ENCODE measurements at regions not wholly inside any gene's neighbourhood (a gene's known extent, or its start where the extent isn't known, plus 50 kb on each side); places are given as distances from the start of the nearest gene placed in this dataset.
A peak's percentile ranks its signal among the peaks of the same experiment; 100 is the strongest.

DNA sequence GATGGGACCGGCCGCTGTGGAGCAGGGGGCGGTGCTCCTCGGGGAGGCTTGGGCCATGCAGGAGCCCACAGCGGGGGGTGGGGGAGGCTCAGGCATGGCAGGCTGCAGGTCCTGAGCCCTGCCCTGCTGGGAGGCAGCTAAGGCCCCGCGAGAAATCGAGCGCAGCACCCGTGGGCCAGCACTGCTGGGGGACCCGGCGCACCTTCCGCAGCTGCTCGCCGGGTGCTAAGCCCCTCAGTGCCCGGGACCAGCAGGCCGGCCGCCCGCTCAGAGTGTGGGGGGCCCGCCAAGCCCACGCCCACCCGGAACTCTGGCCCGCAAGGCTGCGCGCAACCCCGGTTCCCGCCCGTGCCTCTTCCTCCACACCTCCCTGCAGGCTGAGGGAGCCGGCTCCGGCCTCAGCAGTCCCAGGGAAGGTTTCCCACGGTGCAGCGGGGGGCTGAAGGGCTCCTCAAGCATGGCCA, 131.5 kb downstream of the SNX18 start:
- TF ChIP-seq, protein P1, sequence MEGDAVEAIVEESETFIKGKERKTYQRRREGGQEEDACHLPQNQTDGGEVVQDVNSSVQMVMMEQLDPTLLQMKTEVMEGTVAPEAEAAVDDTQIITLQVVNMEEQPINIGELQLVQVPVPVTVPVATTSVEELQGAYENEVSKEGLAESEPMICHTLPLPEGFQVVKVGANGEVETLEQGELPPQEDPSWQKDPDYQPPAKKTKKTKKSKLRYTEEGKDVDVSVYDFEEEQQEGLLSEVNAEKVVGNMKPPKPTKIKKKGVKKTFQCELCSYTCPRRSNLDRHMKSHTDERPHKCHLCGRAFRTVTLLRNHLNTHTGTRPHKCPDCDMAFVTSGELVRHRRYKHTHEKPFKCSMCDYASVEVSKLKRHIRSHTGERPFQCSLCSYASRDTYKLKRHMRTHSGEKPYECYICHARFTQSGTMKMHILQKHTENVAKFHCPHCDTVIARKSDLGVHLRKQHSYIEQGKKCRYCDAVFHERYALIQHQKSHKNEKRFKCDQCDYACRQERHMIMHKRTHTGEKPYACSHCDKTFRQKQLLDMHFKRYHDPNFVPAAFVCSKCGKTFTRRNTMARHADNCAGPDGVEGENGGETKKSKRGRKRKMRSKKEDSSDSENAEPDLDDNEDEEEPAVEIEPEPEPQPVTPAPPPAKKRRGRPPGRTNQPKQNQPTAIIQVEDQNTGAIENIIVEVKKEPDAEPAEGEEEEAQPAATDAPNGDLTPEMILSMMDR (IDR thresholded peaks at IDR 0.05) = no peak
- H3K27me3 Mint-ChIP-seq (ENCODE audit: low read depth in 3 of 3) = peaks cover 0 to 2% (median 0%) of the 10 kb centered on the region in 3 donors
- no peaks in the 10 kb centered on the region for H3K9me3 ChIP-seq (replicated peaks in 1 of 2; ENCODE audit: control insufficient read depth in 1 of 2, insufficient read depth in 1 of 2, low read length in 2 of 2)
- H3K27ac ChIP-seq (ENCODE audit: low read depth in 1 of 2, low read length in 2 of 2) = peak overlapping the region in 1 of 2 donors; percentile 26
- no peak overlapping the region for H3K4me2 ChIP-seq (replicated peaks; ENCODE audit: extremely low read depth, low read length, poor library complexity, severe bottlenecking)
- peaks cover 2 to 9% of the 10 kb centered on the region in 2 donors for H3K36me3 Mint-ChIP-seq
- H3K27ac Mint-ChIP-seq = peak overlapping the region in 1 of 7 donors; percentile 64
- no peaks in the 10 kb centered on the region for H4K20me1 ChIP-seq (ENCODE audit: insufficient read depth, low read length)
- H3K9me3 Mint-ChIP-seq = peaks cover 0 to 4% (median 0%) of the 10 kb centered on the region in 7 donors
- whole genome bisulfite sequencing (ENCODE audit: insufficient coverage) = 96% methylated on average over 27 of the region's 32 CpGs
- no peaks in the 10 kb centered on the region for H3K79me2 ChIP-seq (ENCODE audit: insufficient read depth, low read length)
- H2AFZ ChIP-seq (ENCODE audit: insufficient read depth, low read depth, low read length, poor library complexity, severe bottlenecking) = no peak overlapping the region
- no peak overlapping the region for H3K4me3 ChIP-seq (replicated peaks in 1 of 3; ENCODE audit: low read depth in 2 of 3, low read length in 3 of 3)
- no peak overlapping the region for H3K9ac ChIP-seq (ENCODE audit: insufficient read depth, low read length, poor library complexity, severe bottlenecking)
- H3K27me3 ChIP-seq (ENCODE audit: control insufficient read depth in 2 of 2, insufficient read depth in 2 of 2, low read length in 2 of 2) = no peaks in the 10 kb centered on the region
- peaks cover 62% of the 10 kb centered on the region for H3K4me1 Mint-ChIP-seq
- no peaks in the 10 kb centered on the region for H3K36me3 ChIP-seq (replicated peaks in 1 of 2; ENCODE audit: control insufficient read depth in 1 of 2, insufficient read depth in 2 of 2, low read length in 2 of 2)
- no peak for DNase-seq
- no peak overlapping the region for H3K4me3 Mint-ChIP-seq
- peaks cover 59 to 65% of the 10 kb centered on the region in 2 donors for H3K4me1 ChIP-seq (ENCODE audit: control insufficient read depth in 1 of 2, insufficient read depth in 2 of 2, low read length in 2 of 2)
- intact Hi-C loops (cut with micrococcal nuclease) = loop anchor here in 1 of 2 donors (5.0 to 10.0 kb wide), 2 partner anchors 37 to 124 kb away; no protein-coding TSS in a partner anchor

DNA sequence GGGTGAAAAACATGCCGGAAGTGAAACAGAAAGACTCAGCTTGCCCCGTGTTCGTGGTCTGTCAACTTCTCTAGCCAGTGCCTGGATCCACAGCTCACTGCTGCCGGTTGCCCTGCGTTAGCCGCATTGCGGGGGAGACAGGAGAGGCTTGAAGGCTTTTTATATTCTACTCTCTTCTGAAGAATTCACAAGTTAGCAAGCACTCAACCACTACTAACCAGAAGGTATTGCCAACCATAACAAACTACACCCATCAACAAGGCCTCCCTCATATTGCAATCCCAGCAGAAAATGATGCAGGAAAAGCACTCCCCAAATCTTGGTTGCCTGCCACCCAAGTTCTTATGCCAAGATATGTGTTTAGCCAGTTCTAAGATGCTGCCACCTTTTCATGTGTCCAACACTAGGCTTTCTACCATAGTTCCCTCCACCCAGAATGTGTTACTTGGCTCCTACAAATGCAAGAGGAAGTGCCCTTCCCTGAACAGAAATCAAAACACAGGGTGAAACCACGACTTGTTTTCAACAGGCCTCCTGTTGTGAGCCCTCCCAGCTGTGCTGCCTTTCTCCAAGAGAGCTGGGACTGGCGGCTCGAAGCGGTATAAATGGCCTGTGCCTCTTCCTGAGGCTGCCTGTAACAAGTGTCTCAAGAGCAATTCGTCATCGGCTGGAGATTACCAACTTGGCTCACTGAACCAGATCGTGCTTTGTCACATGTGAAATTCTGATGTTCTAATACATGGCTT, 129.0 kb downstream of the SNX18 start:
- H3K4me2 ChIP-seq (replicated peaks; ENCODE audit: extremely low read depth, low read length, poor library complexity, severe bottlenecking) = peak overlapping the region; percentile 71
- H2AFZ ChIP-seq (ENCODE audit: insufficient read depth, low read depth, low read length, poor library complexity, severe bottlenecking) = peak overlapping the region; percentile 52

More for the DNA sequence above, 129.0 kb downstream of the SNX18 start:
- intact Hi-C loops (cut with micrococcal nuclease) = loop anchor here in 1 of 2 donors (5.0 to 10.0 kb wide), 2 partner anchors 34 to 122 kb away; no protein-coding TSS in a partner anchor
- H3K9me3 ChIP-seq (replicated peaks in 1 of 2; ENCODE audit: control insufficient read depth in 1 of 2, insufficient read depth in 1 of 2, low read length in 2 of 2) = no peaks in the 10 kb centered on the region
- H3K9ac ChIP-seq (ENCODE audit: insufficient read depth, low read length, poor library complexity, severe bottlenecking) = peak overlapping the region; percentile 65
- H3K27me3 ChIP-seq (ENCODE audit: control insufficient read depth in 2 of 2, insufficient read depth in 2 of 2, low read length in 2 of 2) = no peaks in the 10 kb centered on the region
- H3K79me2 ChIP-seq (ENCODE audit: insufficient read depth, low read length) = no peaks in the 10 kb centered on the region
- peaks cover 44 to 46% of the 10 kb centered on the region in 2 donors for H3K4me1 ChIP-seq (ENCODE audit: control insufficient read depth in 1 of 2, insufficient read depth in 2 of 2, low read length in 2 of 2)
- Mint-ChIP-seq H3K36me3 (peaks cover 2 to 9% of the 10 kb centered on the region in 2 donors), H3K4me1 (peaks cover 52% of the 10 kb centered on the region), H3K9me3 (peaks cover 0 to 4% (median 0%) of the 10 kb centered on the region in 7 donors), H3K27me3 (ENCODE audit: low read depth in 3 of 3) (peaks cover 0 to 2% (median 0%) of the 10 kb centered on the region in 3 donors), H3K4me3 (peak overlapping the region; percentile 71 to 87), H3K27ac (peak overlapping the region; percentile 96 to 99 (median 97))
- 0% methylated on average over 9 of the region's 14 CpGs for WGBS (ENCODE audit: insufficient coverage)
- peak overlapping the region in 2 of 3 experiments; percentile 25 to 64 for H3K4me3 ChIP-seq (replicated peaks in 1 of 3; ENCODE audit: low read depth in 2 of 3, low read length in 3 of 3)
- peak; percentile 85 to 96 (median 86) for DNase-seq
- H3K36me3 ChIP-seq (replicated peaks in 1 of 2; ENCODE audit: control insufficient read depth in 1 of 2, insufficient read depth in 2 of 2, low read length in 2 of 2) = no peaks in the 10 kb centered on the region
- H3K27ac ChIP-seq (ENCODE audit: low read depth in 1 of 2, low read length in 2 of 2) = peak overlapping the region; percentile 87 to 97
- no peaks in the 10 kb centered on the region for H4K20me1 ChIP-seq (ENCODE audit: insufficient read depth, low read length)
- TF ChIP-seq, protein P1 (IDR thresholded peaks at IDR 0.05) = no peak
